Glomerular endothelial cell (primary cell): ENCODE measurements at regions not wholly inside any gene's neighbourhood (a gene's known extent, or its start where the extent isn't known, plus 50 kb on each side); places are given as distances from the start of the nearest gene placed in this dataset.
A peak's percentile ranks its signal among the peaks of the same experiment; 100 is the strongest.
"Not testable (repeated sequence)": the region's sequence is repeated elsewhere in the genome, so short reads cannot be mapped to it uniquely, and the experiment has no call there.

Source experiments
- DNase-seq: peaks from one replicate; pipeline ENCODE4 v3.0.0-alpha.2; 2011; ENCODE audit warnings: low read depth, low spot score; ENCODE audit errors: extremely low read depth

DNA sequence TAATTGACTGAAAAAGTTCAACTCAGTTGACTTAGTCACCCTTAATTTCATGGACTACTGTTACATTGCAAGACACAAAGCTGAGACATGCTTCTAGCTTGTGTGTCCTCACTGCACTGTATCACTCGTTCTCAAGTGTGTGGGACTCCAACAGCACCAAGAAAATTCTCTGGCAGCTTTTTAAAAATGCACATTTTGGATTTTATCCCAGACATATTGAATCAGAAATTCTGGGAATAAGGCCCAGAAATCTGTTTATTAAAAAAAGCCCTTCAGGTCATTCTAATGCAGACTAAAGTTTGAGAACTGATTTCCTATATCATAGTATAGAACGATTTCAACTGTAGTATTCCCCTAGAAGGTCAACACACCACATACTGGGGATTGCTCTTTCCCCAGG lies 1485.3 kb downstream of the PCDH9 start:
- DNase-seq: no peak

DNA sequence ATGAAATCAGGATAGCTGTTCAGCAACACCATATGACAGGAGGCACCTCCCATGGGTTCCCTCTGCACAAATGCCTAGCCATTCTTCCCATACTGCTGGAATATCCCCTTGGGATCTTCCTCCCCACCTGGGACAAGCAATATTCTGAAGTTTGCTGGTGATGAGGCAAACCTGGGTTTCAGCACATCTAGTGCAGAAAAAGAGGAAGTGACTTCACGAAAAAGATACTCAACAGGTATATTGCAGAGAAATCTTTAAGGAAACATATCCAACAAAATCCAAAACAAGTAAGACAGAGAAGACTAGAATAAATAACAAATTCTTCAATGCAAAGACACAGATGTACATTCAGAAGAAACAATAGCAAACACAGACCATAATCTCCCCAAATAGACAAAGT lies 1497.0 kb downstream of the PCDH9 start:
- no peak for DNase-seq

DNA sequence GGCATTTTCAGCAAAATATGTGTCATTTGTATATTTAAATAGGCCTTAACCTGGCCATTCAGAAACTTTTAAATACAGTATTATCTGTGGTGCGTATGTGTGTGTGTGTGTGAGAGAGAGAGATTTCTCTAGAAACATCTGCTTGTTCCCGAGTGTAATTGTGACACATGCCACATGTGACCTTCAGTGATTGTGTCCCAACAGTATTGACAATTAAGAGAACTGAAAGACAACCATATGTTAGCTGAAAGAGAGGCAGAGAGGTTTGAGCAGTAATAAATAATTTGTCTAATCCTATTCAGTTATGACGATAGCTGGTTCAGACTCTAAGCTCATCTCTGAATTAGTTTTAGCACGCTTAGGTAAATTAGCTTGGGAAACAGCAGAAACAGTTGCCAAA lies 1503.1 kb downstream of the PCDH9 start:
- no peak for DNase-seq

DNA sequence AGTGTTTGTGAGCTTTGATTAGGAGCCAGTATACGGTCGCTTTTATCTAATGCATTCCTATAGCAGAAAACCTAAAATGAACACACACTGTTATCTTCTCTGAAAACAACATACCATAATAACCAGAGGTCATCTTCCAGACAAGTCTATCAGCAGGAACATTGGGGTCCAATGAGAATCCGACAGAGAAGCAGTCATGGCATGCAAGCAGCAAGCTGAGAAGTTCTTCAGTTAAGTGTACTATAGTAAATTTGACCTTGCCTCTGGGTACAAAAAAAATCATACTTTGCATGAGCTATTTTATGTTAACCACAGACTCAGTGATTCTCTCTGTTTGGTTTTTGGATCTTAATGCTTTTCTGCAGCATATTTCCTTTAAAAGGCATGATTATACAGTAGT lies 1505.1 kb downstream of the PCDH9 start:
- no peak for DNase-seq

DNA sequence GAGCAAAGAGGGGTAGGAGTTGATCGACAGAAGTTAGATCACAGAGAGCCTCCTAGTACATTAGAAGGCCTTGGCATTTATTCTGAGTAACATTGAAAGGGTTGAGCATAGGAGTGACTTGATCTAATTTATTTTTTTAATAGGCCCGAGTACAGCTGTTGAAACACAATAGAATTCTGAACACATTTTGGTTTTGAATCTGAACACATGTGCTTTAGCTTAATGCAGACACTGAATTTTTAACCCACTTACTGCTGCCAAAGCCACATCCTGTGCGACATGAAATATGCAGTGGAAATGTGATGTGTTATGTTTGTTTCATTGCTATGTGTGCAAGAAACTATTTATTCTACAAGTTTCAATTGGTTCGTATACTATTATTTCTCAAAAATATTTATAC lies 1505.9 kb downstream of the PCDH9 start:
- DNase-seq: no peak

DNA sequence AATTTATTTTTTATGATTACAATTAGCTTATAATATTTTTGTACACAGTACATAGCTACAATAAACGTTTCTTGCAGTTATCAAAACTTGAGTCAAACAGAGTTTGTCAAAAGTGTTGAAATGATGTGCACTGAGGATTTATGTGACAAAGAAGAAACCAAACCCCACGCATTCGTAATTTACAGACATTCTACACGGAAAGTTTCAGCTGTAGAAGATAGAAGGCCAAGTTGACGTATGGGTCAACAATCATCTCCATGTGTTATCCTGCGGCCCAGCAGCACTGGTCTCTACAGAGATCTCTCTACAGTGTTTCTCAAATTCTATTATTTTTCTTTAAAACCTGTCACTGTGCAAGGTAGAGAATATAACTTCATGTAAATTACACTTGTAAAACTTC lies 1507.6 kb downstream of the PCDH9 start:
- DNase-seq: no peak

DNA sequence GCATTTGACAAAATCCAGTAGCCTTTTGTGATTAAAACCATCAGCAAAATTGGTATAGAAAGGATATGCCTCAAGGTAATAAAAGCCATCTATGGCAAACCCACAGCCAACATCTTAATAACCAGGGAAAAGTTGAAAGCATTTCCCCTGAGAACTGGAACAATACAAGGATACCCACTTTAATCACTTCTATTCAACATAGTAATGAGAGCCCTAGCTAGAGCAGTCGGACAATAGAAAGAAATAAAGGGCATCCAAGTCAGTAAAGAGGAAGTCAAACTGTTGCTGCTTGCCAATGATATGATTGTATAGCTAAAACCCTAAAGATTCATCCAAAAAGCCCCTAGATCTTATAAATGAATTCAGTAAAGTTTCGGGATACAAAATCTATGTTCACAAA lies 1510.3 kb downstream of the PCDH9 start:
- DNase-seq: peak; percentile 18

DNA sequence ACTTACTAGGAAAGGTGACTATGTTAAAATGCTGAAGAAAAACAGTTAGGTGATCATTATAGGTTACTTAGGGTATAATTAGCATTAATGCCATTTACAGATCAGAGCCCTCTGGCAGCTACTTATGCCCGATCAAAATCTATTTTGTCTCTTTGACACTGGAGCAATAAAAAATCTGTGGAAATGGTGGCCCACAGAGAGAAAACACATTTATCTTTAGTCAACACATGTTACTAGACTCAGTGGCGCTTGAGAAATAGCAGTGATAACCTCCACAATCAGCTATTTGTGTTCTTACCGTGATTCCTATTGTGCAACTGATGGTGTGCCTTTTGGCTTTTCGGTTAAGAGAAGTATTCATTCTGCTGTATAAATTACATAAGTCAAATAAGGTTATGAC lies 1519.6 kb downstream of the PCDH9 start:
- DNase-seq: no peak

DNA sequence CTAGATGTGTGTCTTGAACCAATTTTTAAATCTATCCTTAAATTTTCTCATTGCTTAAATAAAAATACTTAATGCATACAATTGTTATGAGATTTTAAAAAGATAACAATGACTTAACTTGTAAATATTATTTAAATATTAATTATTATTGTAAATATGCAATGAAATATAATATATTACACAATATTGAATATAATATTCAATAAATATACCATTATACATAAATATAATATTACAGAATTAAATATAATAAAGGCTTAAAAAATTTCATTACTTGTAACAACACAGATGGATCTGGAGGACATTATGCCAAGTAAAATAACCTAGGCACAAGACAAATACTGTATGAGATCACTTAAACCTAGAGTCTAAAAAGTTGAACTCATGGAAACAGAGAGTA lies 1532.3 kb downstream of the PCDH9 start:
- DNase-seq: no peak

DNA sequence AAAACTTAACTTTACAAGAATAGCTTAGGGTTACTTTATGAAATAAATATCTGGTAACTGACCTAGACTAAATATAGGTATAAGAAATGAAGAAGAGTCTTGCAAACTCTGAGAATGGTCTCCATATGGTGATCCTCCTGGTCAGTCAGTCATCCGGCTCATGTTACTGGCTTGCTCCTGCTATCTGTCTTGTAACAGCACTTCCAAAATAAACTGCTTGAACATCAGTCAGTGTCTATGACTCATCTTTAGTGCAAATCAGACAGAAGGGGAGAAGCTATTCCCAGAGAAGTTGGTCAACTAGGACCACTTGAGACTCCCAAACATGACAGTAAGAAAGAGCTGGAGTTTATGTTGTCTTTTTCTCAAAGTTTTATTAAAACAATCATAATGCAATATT lies 1550.9 kb downstream of the PCDH9 start:
- no peak for DNase-seq

DNA sequence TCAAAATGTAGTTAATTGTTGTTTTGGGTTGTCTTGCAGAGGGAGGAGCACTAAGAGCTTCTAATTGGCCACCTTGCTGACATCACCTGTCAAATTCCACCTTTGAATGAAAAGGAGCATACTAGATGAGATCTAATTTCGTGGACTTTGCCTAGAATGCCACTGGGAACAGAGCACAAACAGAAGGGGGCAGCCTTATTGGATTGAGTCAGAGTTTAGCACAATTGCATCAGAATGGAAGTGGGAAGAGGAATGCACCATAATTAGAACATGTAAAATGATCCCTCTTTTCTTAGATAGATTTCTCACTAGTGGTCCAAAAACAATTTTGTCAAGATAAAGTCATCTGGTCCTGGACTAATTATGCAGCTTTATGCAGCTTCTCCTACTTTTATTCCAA lies 1552.2 kb downstream of the PCDH9 start:
- no peak for DNase-seq

DNA sequence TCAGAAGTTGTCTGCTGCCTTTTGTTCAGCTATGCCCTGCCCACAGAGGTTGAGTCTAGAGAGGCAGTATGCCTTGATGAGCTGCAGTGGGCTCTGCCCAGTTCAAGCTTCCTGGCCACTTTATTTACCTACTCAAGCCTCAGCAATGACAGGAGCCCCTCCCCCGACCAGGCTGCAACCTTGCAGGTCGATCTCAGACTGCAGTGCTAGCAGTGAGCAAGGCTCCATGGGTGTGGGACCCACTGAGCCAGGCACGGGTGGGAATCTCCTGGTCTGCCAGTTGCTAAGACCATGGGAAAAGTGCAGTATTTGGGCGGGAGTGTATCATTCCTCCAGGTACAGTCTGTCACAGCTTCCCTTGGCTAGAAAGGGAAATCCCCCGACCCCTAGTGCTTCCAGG lies 1554.8 kb downstream of the PCDH9 start:
- not testable (repeated sequence) for DNase-seq

DNA sequence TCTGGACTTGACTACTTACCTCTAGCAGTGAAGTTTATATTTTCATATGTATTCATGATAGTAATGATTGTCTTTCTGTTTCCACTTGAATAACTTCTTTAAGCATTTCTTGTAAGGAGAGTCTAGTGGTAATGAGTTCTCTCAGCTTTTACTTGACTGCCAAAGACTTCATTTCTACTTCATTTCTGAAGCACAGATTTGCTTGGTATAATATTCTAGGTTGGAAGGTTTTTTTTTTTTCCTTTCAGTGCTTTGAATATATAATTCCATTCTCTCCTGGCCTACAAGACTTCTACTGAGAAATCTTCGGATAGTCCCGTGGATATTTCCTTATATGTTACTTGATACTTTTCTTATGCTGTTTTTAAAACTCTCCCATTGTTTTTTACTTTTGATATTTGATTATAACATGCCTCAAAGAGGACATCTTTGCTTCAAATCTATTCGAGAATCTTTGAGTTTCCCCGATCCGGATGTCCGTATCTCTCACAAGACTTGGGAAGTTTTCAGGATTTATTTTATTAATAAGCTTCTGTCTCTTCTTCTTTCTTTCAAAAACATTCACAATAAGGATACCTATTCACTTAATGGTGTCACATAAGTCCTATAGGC lies 1560.0 kb downstream of the PCDH9 start:
- no peak for DNase-seq

DNA sequence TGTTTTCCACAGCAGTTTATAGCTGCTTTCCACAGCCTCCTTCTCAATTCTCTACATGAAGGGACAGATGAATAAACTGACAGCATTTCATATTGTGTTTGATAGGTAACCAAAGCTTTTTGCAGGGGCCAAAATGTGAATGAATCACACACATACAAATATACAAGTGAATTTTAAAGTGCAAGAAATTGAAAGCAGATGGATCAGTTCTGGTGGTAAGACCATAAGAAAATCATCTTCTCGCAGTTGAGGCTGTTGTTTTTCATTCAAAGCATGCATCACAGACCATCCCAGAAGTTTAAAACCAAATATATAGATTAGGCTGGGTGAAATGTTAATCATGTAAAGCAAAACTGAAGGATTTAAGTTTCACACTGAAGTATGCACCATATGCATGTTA lies 1569.4 kb downstream of the PCDH9 start:
- no peak for DNase-seq

DNA sequence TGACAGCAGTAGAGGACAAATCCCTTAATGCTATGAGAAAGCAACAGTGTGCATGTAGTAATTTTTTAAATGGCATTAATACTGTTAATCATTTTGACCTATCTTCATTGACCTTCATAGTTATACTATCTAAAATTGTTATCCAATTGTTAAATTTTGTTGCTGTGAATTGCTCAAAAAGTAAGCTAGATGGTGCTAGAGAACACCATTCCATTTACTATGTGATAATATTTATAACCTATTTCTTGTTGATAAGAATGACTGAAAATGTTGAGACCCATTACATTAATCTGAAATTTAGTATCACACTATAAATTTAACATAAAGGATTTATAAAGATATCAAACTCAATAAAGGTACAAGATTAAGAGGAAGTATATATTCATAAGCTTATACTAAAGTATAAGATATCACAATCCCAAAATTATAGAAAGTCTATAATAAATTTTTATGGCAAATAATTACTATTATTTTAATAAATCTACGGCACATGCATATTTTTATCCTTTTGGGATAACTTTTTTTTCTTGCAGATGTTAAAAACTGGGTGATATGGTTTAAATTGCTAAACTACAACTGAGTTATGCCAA lies 1573.3 kb downstream of the PCDH9 start:
- peak; percentile 10 for DNase-seq

DNA sequence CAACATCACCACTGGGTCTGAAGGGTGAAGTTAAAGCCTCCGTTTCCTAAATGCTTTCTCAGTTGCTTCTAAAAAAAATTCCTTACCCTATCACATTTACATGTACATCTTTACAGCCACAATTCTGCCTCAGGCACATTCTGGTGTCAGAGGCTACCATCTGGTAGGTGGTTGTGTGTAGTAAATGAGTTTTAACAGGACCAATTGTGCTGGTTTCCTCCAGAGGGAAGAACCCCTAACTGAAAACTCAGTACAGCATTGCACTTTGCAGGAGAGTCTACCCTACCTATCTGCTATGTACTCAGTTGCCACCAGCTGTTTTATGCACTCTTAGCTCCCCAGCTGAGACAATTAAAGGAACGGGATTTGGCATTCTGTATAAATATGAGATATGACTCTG lies 1576.5 kb downstream of the PCDH9 start:
- DNase-seq: no peak

DNA sequence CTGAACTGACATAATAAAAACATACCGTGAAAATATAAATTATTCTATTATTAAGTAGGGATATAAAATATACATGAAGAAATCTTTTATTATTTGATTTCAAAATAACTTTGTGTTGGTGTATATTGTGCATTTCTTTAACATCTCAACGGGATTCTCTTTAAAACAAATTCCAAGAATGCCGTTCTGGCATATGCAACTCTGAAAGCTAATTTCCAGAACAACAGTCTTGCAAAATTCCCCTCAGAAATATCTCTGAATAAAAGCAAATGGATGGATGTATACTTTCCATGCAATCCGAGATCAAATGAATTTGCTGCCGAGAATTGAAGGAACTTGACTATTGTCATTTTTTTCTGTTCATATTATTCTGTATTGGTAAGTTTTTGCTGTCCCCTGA lies 1579.8 kb downstream of the PCDH9 start:
- no peak for DNase-seq

DNA sequence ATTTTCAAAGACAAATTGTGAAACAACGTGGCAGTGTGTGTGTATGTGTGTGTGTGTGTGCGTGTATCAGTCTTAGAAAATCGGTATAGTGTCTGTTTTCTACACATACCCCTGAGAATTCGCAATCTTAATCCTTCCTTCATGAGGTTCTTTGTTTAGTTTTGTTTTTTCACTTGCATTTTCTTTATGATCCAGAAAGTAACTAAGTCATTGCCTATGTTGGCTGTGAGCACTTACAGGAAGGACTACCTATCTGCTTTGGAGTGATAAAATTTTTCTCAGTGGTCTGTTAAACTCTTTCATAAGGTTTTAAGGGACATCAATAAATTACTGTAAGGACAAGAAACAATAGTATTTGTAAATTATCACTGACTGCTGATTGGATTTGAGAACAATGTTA lies 1587.1 kb downstream of the PCDH9 start:
- DNase-seq: no peak

DNA sequence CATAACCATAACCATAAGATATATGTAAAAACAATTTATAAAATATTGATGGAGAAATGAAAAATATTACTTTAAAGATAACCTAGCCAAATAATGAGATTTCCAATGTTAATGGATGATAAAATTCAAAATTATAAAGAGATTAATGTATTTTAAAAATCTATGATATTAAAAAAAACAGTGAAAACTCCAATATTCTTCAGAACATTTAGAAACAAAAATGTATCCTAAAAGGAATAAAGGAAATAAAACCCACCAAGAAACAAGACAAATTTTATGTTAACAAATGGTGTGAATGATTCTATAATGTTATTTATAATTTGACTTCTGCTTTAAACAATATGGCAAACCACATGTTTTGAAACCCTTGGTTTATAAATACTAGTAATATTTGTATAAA lies 1587.8 kb downstream of the PCDH9 start:
- no peak for DNase-seq

DNA sequence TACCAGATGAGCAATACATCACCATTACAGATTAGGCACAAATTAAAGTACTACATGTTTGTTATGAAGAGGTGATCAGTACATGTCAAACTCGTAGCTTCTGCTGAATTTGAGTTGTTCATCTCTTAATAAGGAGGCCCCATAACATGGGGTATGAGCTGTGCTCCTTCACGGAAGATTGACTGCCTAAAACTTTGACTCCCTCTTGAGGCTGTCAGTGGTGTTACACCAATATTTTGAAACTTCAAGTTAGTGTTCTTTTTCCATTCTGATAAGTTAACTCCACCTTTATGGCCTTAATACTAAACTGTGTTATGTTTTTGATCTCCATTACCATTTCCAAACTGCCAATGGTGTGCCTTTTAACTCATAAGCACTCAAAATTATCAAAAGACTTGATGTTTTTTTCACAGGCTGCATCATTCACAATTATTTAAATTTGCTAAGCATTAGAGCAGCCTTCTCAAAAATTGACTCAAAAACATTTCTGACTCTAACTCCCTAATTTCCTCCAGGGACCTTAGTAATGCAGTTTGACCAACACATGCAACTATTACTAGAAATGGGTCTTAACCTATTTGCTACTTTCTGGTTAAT lies 1591.5 kb downstream of the PCDH9 start:
- peak; percentile 36 for DNase-seq

DNA sequence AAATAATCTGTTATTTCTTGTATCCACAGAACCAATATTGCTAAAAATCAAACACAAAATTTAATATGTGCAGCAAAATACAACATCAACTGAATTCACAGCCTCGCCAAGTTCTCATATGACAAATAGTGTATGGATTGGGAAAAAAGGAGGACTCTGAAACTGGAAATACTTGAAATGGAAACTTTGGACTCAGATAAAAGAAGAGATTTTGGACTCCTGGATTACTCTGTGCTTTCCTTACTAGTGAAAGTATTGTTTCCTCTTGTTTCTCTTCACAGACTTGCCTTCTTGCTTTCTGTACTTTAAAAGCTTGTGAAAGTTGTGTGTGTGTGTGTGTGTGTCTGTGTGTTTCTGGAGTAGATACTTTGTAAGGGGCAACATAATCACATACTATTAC lies 1596.3 kb downstream of the PCDH9 start:
- DNase-seq: no peak

DNA sequence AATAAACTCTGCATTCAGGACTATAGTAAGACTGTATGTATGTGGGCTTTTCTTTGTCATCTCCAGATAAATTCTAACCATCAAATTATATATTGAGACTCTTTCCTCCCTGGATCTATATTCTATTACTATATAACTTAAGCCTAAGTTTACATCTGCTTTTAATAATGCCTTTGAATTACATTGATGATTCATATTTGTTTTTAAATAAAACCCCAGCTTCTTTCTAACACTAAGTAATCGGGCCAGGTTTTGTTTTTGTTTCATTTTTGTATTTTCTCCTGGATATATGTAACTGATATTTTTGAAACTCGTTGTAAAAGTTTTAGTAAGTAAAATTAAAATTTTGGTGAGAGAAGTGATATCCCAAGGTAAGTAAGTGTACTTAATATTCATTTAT lies 1599.1 kb downstream of the PCDH9 start:
- no peak for DNase-seq

DNA sequence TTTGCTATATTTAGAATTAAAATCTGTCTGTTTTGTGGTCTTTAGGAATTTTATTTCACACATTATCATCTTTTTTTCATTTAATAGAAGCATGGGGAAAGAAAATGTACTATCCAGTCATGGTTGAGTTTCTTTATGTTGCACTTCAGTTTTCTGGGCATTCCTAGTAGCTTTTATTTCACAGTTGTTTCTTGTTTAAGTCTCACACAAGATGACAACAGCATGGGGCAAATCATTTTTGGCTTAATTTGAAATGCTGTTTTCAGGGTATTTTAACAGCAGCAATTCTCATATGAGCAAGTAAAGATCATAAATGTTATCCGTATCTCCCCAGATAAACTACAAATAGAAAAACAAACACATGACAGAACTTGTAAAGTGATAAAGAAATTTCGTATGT lies 1600.2 kb downstream of the PCDH9 start:
- DNase-seq: no peak
